Activated CD8-positive, alpha-beta T cell treated with anti-CD3 and anti-CD28 coated beads for 36 hours (primary cell): ENCODE measurements at regions not wholly inside any gene's neighbourhood (a gene's known extent, or its start where the extent isn't known, plus 50 kb on each side); places are given as distances from the start of the nearest gene placed in this dataset.

Experiments
- ATAC-seq: fragments of 200-7000 bp; cut with Tn5 transposase; one replicate; pipeline ENCODE4 v1.10.0; 2021; ENCODE audit warnings: mild to moderate bottlenecking, moderate library complexity
- CTCF ChIA-PET: fragments of 350-600 bp; sonication (Branson Sonifier 250); formaldehyde crosslinking; loops from one replicate; lab custom pipeline; 2021; ENCODE audit warnings: antibody characterized with exemption; lab: Charles Lee
- POLR2A ChIA-PET: fragments of 350-600 bp; sonication (Branson Sonifier 250); formaldehyde crosslinking; loops from one replicate; lab custom pipeline; 2021; ENCODE audit warnings: antibody characterized with exemption; lab: Charles Lee
- DNase-seq: peaks from one replicate; pipeline ENCODE4 v3.0.0-alpha.2; 2020
- H3K27ac Mint-ChIP-seq: one replicate; pipeline ENCODE4 v1.8.0; 2021; ENCODE audit warnings: mild to moderate bottlenecking, mixed read lengths
- H3K27me3 Mint-ChIP-seq: one replicate; pipeline ENCODE4 v1.8.0; 2021; ENCODE audit warnings: mixed read lengths
- H3K36me3 Mint-ChIP-seq: one replicate; pipeline ENCODE4 v1.8.0; 2021; ENCODE audit warnings: low read depth, mixed read lengths
- H3K4me1 Mint-ChIP-seq: one replicate; pipeline ENCODE4 v1.8.0; 2021; ENCODE audit warnings: low read depth, mixed read lengths
- H3K4me3 Mint-ChIP-seq: one replicate; pipeline ENCODE4 v1.8.0; 2021; ENCODE audit warnings: mild to moderate bottlenecking, moderate library complexity, mixed read lengths
- H3K9me3 Mint-ChIP-seq: one replicate; pipeline ENCODE4 v1.8.0; 2021; ENCODE audit warnings: mixed read lengths
- intact Hi-C: fragments of 100-400 bp; cut with micrococcal nuclease; formaldehyde crosslinking; loops from one replicate; pipeline ENCODE4 v1.10.0; 2022
- TF ChIP-seq, protein P1 (sequence below): fragments of 200-600 bp; IDR thresholded peaks from one replicate; pipeline ENCODE4 v1.8.0; 2022; ENCODE audit warnings: antibody characterized with exemption, mild to moderate bottlenecking

DNA sequence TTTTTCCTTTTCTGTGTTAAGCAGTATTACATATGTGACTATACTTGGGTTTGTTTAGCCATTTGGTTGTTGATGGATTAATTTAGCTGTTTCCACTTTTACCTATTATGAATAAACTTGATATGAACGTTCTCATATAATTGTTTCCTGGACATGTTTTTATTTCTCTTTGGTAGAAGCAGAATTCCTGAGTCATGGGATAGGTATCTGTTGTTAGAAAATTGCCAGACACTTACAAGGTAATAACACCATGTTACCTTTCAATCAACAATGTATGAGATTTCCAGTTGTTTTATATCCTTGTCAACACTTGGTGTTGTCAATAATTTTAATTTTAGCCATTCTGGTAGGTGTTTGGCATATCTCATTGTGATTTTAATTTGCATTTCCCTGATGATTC lies 475.4 kb downstream of the IGSF11 start:
- Mint-ChIP-seq H3K36me3 (no peaks in the 10 kb centered on the region), H3K4me1 (no peaks in the 10 kb centered on the region), H3K4me3 (no peak overlapping the region), H3K27me3 (no peaks in the 10 kb centered on the region), H3K9me3 (peaks cover 6% of the 10 kb centered on the region), H3K27ac (no peak overlapping the region)
- intact Hi-C loops = no loop called here
- DNase-seq = no peak
- POLR2A ChIA-PET = no interaction called here
- CTCF ChIA-PET = no interaction called here
- TF ChIP-seq, protein P1, sequence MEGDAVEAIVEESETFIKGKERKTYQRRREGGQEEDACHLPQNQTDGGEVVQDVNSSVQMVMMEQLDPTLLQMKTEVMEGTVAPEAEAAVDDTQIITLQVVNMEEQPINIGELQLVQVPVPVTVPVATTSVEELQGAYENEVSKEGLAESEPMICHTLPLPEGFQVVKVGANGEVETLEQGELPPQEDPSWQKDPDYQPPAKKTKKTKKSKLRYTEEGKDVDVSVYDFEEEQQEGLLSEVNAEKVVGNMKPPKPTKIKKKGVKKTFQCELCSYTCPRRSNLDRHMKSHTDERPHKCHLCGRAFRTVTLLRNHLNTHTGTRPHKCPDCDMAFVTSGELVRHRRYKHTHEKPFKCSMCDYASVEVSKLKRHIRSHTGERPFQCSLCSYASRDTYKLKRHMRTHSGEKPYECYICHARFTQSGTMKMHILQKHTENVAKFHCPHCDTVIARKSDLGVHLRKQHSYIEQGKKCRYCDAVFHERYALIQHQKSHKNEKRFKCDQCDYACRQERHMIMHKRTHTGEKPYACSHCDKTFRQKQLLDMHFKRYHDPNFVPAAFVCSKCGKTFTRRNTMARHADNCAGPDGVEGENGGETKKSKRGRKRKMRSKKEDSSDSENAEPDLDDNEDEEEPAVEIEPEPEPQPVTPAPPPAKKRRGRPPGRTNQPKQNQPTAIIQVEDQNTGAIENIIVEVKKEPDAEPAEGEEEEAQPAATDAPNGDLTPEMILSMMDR = no peak
- no peak for ATAC-seq

DNA sequence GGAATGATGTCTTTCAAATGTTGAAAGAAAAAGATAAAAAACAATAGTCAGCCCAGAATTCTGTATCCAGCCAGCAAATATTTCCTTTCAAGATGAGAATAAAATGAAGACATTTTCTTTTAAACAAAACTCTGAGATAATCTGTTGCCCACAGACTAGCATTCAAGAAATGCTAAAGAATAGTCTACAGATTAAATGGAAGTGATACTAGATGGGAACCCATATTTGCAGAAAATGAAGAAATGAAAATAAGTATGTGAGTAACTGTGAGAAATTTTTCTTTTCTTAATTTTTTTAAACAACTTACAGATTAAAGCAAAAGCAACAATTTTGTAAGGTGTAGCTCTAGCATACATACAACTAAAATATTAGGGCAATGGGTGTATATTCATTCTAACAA lies 469.8 kb downstream of the IGSF11 start:
- DNase-seq (no peak), ATAC-seq (no peak)
- ChIA-PET POLR2A (no interaction called here), CTCF (no interaction called here)
- Mint-ChIP-seq H3K27me3 (no peaks in the 10 kb centered on the region), H3K4me1 (no peaks in the 10 kb centered on the region), H3K9me3 (peaks cover 10% of the 10 kb centered on the region), H3K4me3 (no peak overlapping the region), H3K27ac (no peak overlapping the region), H3K36me3 (peaks cover 2% of the 10 kb centered on the region)
- intact Hi-C loops = no loop called here
- TF ChIP-seq, protein P1 = no peak

DNA sequence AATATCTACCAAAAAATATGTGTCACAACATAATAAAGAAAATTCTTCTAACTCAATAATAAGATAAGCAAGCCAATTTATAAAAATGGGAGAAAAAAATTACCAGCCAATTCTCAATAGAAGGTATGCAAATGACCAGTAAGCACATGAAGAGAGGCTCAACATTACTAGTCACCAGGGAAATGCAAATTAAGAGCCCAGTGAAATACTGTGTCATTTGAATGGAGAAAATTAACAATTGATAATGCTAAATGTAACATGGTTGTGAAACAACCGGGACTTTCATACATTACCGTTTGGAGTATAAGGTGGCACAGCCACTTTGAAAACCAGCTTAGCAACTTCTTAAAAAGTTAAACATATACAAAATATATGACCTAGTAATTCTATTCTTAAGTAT lies 460.7 kb downstream of the IGSF11 start:
- ChIA-PET POLR2A (interaction anchor here (0.6 kb wide), 1 partner anchor 240 kb away, joined by 4 read pairs; no protein-coding TSS in a partner anchor), CTCF (no interaction called here)
- no peaks in the 10 kb centered on the region for H3K36me3 Mint-ChIP-seq
- TF ChIP-seq, protein P1 = no peak
- DNase-seq = no peak
- no peak overlapping the region for H3K27ac Mint-ChIP-seq
- peaks cover 3% of the 10 kb centered on the region for H3K9me3 Mint-ChIP-seq
- no peak overlapping the region for H3K4me3 Mint-ChIP-seq
- H3K27me3 Mint-ChIP-seq = no peaks in the 10 kb centered on the region
- no peaks in the 10 kb centered on the region for H3K4me1 Mint-ChIP-seq
- intact Hi-C loops = no loop called here
- no peak for ATAC-seq

DNA sequence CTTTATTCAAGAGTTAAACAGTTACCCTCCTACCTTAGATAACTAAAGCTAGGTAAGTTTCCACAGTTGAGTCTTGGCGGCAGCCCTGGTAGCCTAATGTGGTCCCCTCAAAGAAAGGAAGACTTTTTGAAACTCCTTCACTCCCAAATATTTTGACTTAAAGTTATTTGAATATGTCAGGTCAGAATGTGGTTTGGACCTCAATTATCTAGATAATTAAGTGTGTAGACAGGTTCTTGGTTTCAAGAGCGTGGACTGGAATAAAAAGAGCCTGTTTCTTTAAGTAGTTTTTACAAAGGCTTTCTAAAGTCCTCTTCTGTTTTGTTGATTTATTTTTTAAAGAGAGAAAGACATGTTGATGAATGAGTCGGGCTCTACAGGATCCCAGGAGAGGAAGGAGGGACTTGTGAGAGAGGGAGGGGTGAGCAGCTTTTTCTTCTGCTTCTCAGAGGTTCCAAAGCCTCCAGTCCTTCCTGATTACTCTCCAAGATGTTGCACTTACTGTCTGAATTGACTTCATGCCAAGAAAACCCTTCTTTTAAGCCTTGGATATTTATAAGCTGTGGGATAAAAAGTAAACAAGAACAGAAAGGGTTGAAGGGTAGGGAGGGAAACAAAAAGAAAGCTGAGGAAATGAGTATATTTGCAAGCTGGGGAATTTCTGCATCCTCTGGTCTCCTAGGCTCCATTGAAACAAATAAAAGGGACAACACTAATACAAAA lies 457.4 kb downstream of the IGSF11 start:
- H3K36me3 Mint-ChIP-seq = no peaks in the 10 kb centered on the region
- ChIA-PET POLR2A (no interaction called here), CTCF (no interaction called here)
- DNase-seq (no peak), ATAC-seq (no peak)
- no peaks in the 10 kb centered on the region for H3K27me3 Mint-ChIP-seq
- no peaks in the 10 kb centered on the region for H3K9me3 Mint-ChIP-seq
- no peaks in the 10 kb centered on the region for H3K4me1 Mint-ChIP-seq
- intact Hi-C loops = no loop called here
- TF ChIP-seq, protein P1 = no peak
- no peak overlapping the region for H3K27ac Mint-ChIP-seq
- H3K4me3 Mint-ChIP-seq = no peak overlapping the region

DNA sequence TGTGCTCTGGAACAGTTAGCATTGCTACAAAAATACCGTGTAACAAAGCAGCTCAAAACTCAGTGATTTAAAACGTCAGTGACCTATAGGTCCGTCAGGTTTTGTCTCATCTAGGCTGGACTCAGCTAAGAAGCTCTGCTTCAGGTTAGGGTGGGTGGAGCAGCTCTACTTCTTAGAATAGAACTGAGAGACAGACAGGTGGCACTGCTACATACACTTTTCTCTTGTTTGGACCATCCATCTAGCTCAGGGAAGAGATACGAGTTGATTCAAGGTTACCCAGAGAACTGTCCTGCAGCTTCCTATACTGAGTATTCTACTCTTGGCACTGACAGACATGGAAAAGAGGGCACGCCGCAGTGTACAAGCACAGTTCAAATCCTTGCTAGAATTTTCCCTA lies 456.1 kb downstream of the IGSF11 start:
- POLR2A ChIA-PET = no interaction called here
- intact Hi-C loops = no loop called here

More for the DNA sequence above, 456.1 kb downstream of the IGSF11 start:
- Mint-ChIP-seq H3K4me1 (no peaks in the 10 kb centered on the region), H3K4me3 (no peak overlapping the region), H3K36me3 (no peaks in the 10 kb centered on the region), H3K27ac (no peak overlapping the region), H3K9me3 (no peaks in the 10 kb centered on the region), H3K27me3 (no peaks in the 10 kb centered on the region)
- DNase-seq = no peak
- TF ChIP-seq, protein P1 = no peak
- CTCF ChIA-PET = no interaction called here
- ATAC-seq = no peak
